Keratinocyte (primary cell): ENCODE measurements at regions not wholly inside any gene's neighbourhood (a gene's known extent, or its start where the extent isn't known, plus 50 kb on each side); places are given as distances from the start of the nearest gene placed in this dataset.

Source experiments
- EZH2 ChIP-seq: IDR thresholded peaks from one replicate; pipeline ENCODE4 v1.6.1; 2012; ENCODE audit warnings: inconsistent platforms, mild to moderate bottlenecking, low read length, moderate library complexity
- TF ChIP-seq, protein P1 (sequence below), 3 experiments: IDR thresholded peaks in 1 of 3; conservative IDR thresholded peaks in 1 of 3; optimal IDR thresholded peaks in 1 of 3; 2 replicates in 2 of 3; 3 replicates in 1 of 3; pipeline versions ENCODE3 to v1.5.1; 2011; ENCODE audit warnings: low read length in 3 of 3, mild to moderate bottlenecking in 3 of 3, moderate library complexity in 2 of 3, control low read depth in 1 of 3, inconsistent platforms in 1 of 3; ENCODE audit not compliant: insufficient read depth in 2 of 3; ENCODE audit errors: extremely low read depth in 1 of 3

DNA sequence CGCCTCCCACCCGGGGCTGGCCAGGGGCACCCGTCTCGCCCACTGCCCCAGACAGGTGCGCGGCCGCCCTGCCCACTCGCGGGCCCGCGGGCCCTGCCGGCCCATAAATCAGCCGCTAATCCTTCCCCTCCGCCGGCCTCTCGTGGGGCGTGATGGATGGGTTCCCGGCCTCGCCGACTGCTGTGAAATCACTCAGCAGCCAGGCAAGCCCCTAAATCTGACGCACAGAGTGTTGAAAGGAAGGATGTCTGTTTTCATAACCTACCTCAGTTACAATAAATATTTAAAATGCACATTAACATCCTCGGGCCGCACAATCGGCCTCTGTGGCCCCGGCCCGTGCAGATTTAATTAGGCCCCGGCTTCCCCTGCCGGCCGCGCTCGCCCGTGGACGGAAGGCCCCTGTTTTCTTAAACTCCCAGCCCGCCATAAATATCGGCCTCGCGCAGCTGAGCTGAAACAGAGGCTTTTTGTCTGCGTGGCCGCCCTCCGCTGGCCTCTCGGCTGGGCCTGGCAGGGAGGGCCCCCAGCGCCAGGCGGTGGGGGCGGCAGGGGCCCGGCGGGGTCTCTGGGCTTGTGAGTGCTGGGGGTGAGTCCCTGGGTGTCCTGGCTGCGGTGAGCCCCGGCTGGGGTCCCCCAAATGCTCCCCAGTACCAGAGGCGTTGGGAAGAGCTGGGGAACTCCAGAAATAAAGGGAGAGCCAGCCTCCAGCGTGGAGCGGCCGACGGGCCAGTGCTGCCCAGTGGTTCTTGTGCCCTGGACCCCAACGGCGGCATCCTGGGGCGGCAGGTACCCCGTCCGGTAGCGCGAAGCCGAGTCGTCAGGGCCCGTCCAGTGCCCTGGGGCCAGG lies 90.7 kb downstream of the UNCX start:
- TF ChIP-seq, protein P1, sequence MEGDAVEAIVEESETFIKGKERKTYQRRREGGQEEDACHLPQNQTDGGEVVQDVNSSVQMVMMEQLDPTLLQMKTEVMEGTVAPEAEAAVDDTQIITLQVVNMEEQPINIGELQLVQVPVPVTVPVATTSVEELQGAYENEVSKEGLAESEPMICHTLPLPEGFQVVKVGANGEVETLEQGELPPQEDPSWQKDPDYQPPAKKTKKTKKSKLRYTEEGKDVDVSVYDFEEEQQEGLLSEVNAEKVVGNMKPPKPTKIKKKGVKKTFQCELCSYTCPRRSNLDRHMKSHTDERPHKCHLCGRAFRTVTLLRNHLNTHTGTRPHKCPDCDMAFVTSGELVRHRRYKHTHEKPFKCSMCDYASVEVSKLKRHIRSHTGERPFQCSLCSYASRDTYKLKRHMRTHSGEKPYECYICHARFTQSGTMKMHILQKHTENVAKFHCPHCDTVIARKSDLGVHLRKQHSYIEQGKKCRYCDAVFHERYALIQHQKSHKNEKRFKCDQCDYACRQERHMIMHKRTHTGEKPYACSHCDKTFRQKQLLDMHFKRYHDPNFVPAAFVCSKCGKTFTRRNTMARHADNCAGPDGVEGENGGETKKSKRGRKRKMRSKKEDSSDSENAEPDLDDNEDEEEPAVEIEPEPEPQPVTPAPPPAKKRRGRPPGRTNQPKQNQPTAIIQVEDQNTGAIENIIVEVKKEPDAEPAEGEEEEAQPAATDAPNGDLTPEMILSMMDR (optimal IDR thresholded peaks at IDR 0.05 in 1 of 3, IDR thresholded peaks at IDR 0.05 in 1 of 3, conservative IDR thresholded peaks at IDR 0.05 in 1 of 3; ENCODE audit: extremely low read depth in 1 of 3, insufficient read depth in 2 of 3, low read length in 3 of 3): no peak
- TF ChIP-seq EZH2: no peak
